ENCODE measurements at regions not wholly inside any gene's neighbourhood (a gene's known extent, or its start where the extent isn't known, plus 50 kb on each side); places are given as distances from the start of the nearest gene placed in this dataset.

- Histone ChIP-seq H3K27ac (ENCODE audit: low read length) (no peak overlapping the region), H3K9me3 (ENCODE audit: control insufficient read depth, low read depth, low read length) (no peaks in the 10 kb centered on the region), H3K27me3 (ENCODE audit: control insufficient read depth, insufficient read depth, low read length) (no peaks in the 10 kb centered on the region), H3K9ac (ENCODE audit: low read length) (no peak overlapping the region), H3K36me3 (ENCODE audit: control insufficient read depth, low read depth, low read length) (no peaks in the 10 kb centered on the region), H3K4me3 (ENCODE audit: low read length) (no peak overlapping the region), H3K4me1 (ENCODE audit: control insufficient read depth, low read depth, low read length) (no peaks in the 10 kb centered on the region)
Observed at GRCh38 chr4:20504146-20504545, 196.1 kb upstream of the PACRGL start.

GRCh38 chr4:20505927-20506326 is 194.3 kb upstream of the PACRGL start:
- no peaks in the 10 kb centered on the region for H3K27me3 ChIP-seq (ENCODE audit: control insufficient read depth, insufficient read depth, low read length)
- no peaks in the 10 kb centered on the region for H3K36me3 ChIP-seq (ENCODE audit: control insufficient read depth, low read depth, low read length)
- H3K9ac ChIP-seq (ENCODE audit: low read length) = no peak overlapping the region
- H3K9me3 ChIP-seq (ENCODE audit: control insufficient read depth, low read depth, low read length) = no peaks in the 10 kb centered on the region
- no peaks in the 10 kb centered on the region for H3K4me1 ChIP-seq (ENCODE audit: control insufficient read depth, low read depth, low read length)
- H3K27ac ChIP-seq (ENCODE audit: low read length) = no peak overlapping the region
- H3K4me3 ChIP-seq (ENCODE audit: low read length) = no peak overlapping the region

GRCh38 chr4:20506827-20507226 is 193.4 kb upstream of the PACRGL start:
- no peaks in the 10 kb centered on the region for H3K9me3 ChIP-seq (ENCODE audit: control insufficient read depth, low read depth, low read length)
- no peaks in the 10 kb centered on the region for H3K36me3 ChIP-seq (ENCODE audit: control insufficient read depth, low read depth, low read length)
- no peak overlapping the region for H3K27ac ChIP-seq (ENCODE audit: low read length)
- no peaks in the 10 kb centered on the region for H3K27me3 ChIP-seq (ENCODE audit: control insufficient read depth, insufficient read depth, low read length)
- H3K4me3 ChIP-seq (ENCODE audit: low read length) = no peak overlapping the region
- H3K9ac ChIP-seq (ENCODE audit: low read length) = no peak overlapping the region
- H3K4me1 ChIP-seq (ENCODE audit: control insufficient read depth, low read depth, low read length) = no peaks in the 10 kb centered on the region

GRCh38 chr4:20509315-20509714 is 190.9 kb upstream of the PACRGL start:
- Histone ChIP-seq H3K36me3 (ENCODE audit: control insufficient read depth, low read depth, low read length) (no peaks in the 10 kb centered on the region), H3K27ac (ENCODE audit: low read length) (no peak overlapping the region), H3K9me3 (ENCODE audit: control insufficient read depth, low read depth, low read length) (no peaks in the 10 kb centered on the region), H3K9ac (ENCODE audit: low read length) (no peak overlapping the region), H3K27me3 (ENCODE audit: control insufficient read depth, insufficient read depth, low read length) (no peaks in the 10 kb centered on the region), H3K4me3 (ENCODE audit: low read length) (no peak overlapping the region), H3K4me1 (ENCODE audit: control insufficient read depth, low read depth, low read length) (no peaks in the 10 kb centered on the region)

GRCh38 chr4:20512033-20512792 is 188.0 kb upstream of the PACRGL start:
- no peaks in the 10 kb centered on the region for H3K9me3 ChIP-seq (ENCODE audit: control insufficient read depth, low read depth, low read length)
- no peaks in the 10 kb centered on the region for H3K27me3 ChIP-seq (ENCODE audit: control insufficient read depth, insufficient read depth, low read length)
- H3K4me1 ChIP-seq (ENCODE audit: control insufficient read depth, low read depth, low read length) = no peaks in the 10 kb centered on the region
- no peak overlapping the region for H3K9ac ChIP-seq (ENCODE audit: low read length)
- no peak overlapping the region for H3K27ac ChIP-seq (ENCODE audit: low read length)
- H3K4me3 ChIP-seq (ENCODE audit: low read length) = no peak overlapping the region
- no peaks in the 10 kb centered on the region for H3K36me3 ChIP-seq (ENCODE audit: control insufficient read depth, low read depth, low read length)

GRCh38 chr4:20512985-20513384 is 187.3 kb upstream of the PACRGL start:
- no peak overlapping the region for H3K9ac ChIP-seq (ENCODE audit: low read length)
- no peak overlapping the region for H3K27ac ChIP-seq (ENCODE audit: low read length)
- no peaks in the 10 kb centered on the region for H3K9me3 ChIP-seq (ENCODE audit: control insufficient read depth, low read depth, low read length)
- no peaks in the 10 kb centered on the region for H3K36me3 ChIP-seq (ENCODE audit: control insufficient read depth, low read depth, low read length)
- no peak overlapping the region for H3K4me3 ChIP-seq (ENCODE audit: low read length)
- H3K27me3 ChIP-seq (ENCODE audit: control insufficient read depth, insufficient read depth, low read length) = no peaks in the 10 kb centered on the region
- H3K4me1 ChIP-seq (ENCODE audit: control insufficient read depth, low read depth, low read length) = no peaks in the 10 kb centered on the region

- no peak overlapping the region for H3K4me3 ChIP-seq (ENCODE audit: low read length)
Observed at GRCh38 chr4:20520901-20521300, 179.4 kb upstream of the PACRGL start.

GRCh38 chr4:20528508-20528907 is 171.8 kb upstream of the PACRGL start:
- Histone ChIP-seq H3K27ac (ENCODE audit: low read length) (no peak overlapping the region), H3K9ac (ENCODE audit: low read length) (no peak overlapping the region), H3K4me1 (ENCODE audit: control insufficient read depth, low read depth, low read length) (no peaks in the 10 kb centered on the region), H3K4me3 (ENCODE audit: low read length) (no peak overlapping the region), H3K36me3 (ENCODE audit: control insufficient read depth, low read depth, low read length) (no peaks in the 10 kb centered on the region), H3K9me3 (ENCODE audit: control insufficient read depth, low read depth, low read length) (no peaks in the 10 kb centered on the region), H3K27me3 (ENCODE audit: control insufficient read depth, insufficient read depth, low read length) (no peaks in the 10 kb centered on the region)

More at GRCh38 chr4:20520901-20521300, 179.4 kb upstream of the PACRGL start:
- H3K27ac ChIP-seq (ENCODE audit: low read length) = no peak overlapping the region
- no peaks in the 10 kb centered on the region for H3K4me1 ChIP-seq (ENCODE audit: control insufficient read depth, low read depth, low read length)
- no peaks in the 10 kb centered on the region for H3K9me3 ChIP-seq (ENCODE audit: control insufficient read depth, low read depth, low read length)
- H3K9ac ChIP-seq (ENCODE audit: low read length) = no peak overlapping the region
- H3K27me3 ChIP-seq (ENCODE audit: control insufficient read depth, insufficient read depth, low read length) = no peaks in the 10 kb centered on the region
- no peaks in the 10 kb centered on the region for H3K36me3 ChIP-seq (ENCODE audit: control insufficient read depth, low read depth, low read length)

GRCh38 chr4:20529691-20530090 is 170.6 kb upstream of the PACRGL start:
- Histone ChIP-seq H3K4me3 (ENCODE audit: low read length) (no peak overlapping the region), H3K4me1 (ENCODE audit: control insufficient read depth, low read depth, low read length) (no peaks in the 10 kb centered on the region), H3K27ac (ENCODE audit: low read length) (no peak overlapping the region), H3K27me3 (ENCODE audit: control insufficient read depth, insufficient read depth, low read length) (no peaks in the 10 kb centered on the region), H3K9ac (ENCODE audit: low read length) (no peak overlapping the region), H3K9me3 (ENCODE audit: control insufficient read depth, low read depth, low read length) (no peaks in the 10 kb centered on the region), H3K36me3 (ENCODE audit: control insufficient read depth, low read depth, low read length) (no peaks in the 10 kb centered on the region)

GRCh38 chr4:20532116-20532790 is 168.0 kb upstream of the PACRGL start:
- Histone ChIP-seq H3K9ac (ENCODE audit: low read length) (no peak overlapping the region), H3K4me3 (ENCODE audit: low read length) (no peak overlapping the region), H3K27ac (ENCODE audit: low read length) (no peak overlapping the region), H3K4me1 (ENCODE audit: control insufficient read depth, low read depth, low read length) (no peaks in the 10 kb centered on the region), H3K27me3 (ENCODE audit: control insufficient read depth, insufficient read depth, low read length) (no peaks in the 10 kb centered on the region), H3K9me3 (ENCODE audit: control insufficient read depth, low read depth, low read length) (no peaks in the 10 kb centered on the region), H3K36me3 (ENCODE audit: control insufficient read depth, low read depth, low read length) (no peaks in the 10 kb centered on the region)

GRCh38 chr4:20532871-20533870 is 167.1 kb upstream of the PACRGL start:
- Histone ChIP-seq H3K27me3 (ENCODE audit: control insufficient read depth, insufficient read depth, low read length) (no peaks in the 10 kb centered on the region), H3K27ac (ENCODE audit: low read length) (no peak overlapping the region), H3K4me1 (ENCODE audit: control insufficient read depth, low read depth, low read length) (no peaks in the 10 kb centered on the region), H3K9ac (ENCODE audit: low read length) (no peak overlapping the region), H3K36me3 (ENCODE audit: control insufficient read depth, low read depth, low read length) (no peaks in the 10 kb centered on the region), H3K9me3 (ENCODE audit: control insufficient read depth, low read depth, low read length) (no peaks in the 10 kb centered on the region), H3K4me3 (ENCODE audit: low read length) (no peak overlapping the region)

All from iPS-18a (cell line).